Osteoblast (primary cell): ENCODE measurements at regions not wholly inside any gene's neighbourhood (a gene's known extent, or its start where the extent isn't known, plus 50 kb on each side); places are given as distances from the start of the nearest gene placed in this dataset.

Experiments used
- DNase-seq: peaks from one replicate; pipeline ENCODE4 v3.0.0; 2011; ENCODE audit warnings: low spot score, mixed read lengths; ENCODE audit not compliant: insufficient read length; ENCODE audit errors: missing footprints
- H2AFZ ChIP-seq: 2 replicates; pipeline ENCODE4 v1.6.0; 2011; ENCODE audit warnings: mild to moderate bottlenecking, low read length
- H3K27ac ChIP-seq: 2 replicates; pipeline ENCODE4 v1.5.1; 2011; ENCODE audit warnings: mild to moderate bottlenecking, low read depth, low read length, moderate library complexity
- H3K27me3 ChIP-seq: 2 replicates; pipeline ENCODE4 v1.6.0; 2012; ENCODE audit warnings: mild to moderate bottlenecking, control low read depth, inconsistent platforms, low read length, moderate library complexity; ENCODE audit not compliant: insufficient read depth
- H3K36me3 ChIP-seq: 2 replicates; pipeline ENCODE4 v1.5.1; 2011; ENCODE audit warnings: mild to moderate bottlenecking, low read length, control low read depth, moderate library complexity; ENCODE audit not compliant: insufficient read depth
- H3K4me1 ChIP-seq: 2 replicates; pipeline ENCODE4 v1.5.1; 2011; ENCODE audit warnings: mild to moderate bottlenecking, low read length, control low read depth, moderate library complexity; ENCODE audit not compliant: insufficient read depth
- H3K4me2 ChIP-seq: 2 replicates; pipeline ENCODE4 v1.6.0; 2011; ENCODE audit warnings: mild to moderate bottlenecking, low read length; ENCODE audit not compliant: insufficient read depth
- H3K4me3 ChIP-seq: fragments of 200-600 bp; sonication (generic); 3 replicates; pipeline ENCODE4 v1.5.1; 2012; ENCODE audit warnings: mild to moderate bottlenecking, low read length, inconsistent platforms; ENCODE audit not compliant: insufficient read depth
- H3K79me2 ChIP-seq: 2 replicates; pipeline ENCODE4 v1.6.0; 2012; ENCODE audit warnings: mild to moderate bottlenecking, low read length, control low read depth, inconsistent platforms; ENCODE audit not compliant: insufficient read depth
- H3K9me3 ChIP-seq: 2 replicates; pipeline ENCODE4 v1.5.1; 2011; ENCODE audit warnings: low read depth, low read length, control low read depth
- H4K20me1 ChIP-seq: 2 replicates; pipeline ENCODE4 v1.6.0; 2012; ENCODE audit warnings: mild to moderate bottlenecking, low read length, control low read depth; ENCODE audit not compliant: insufficient read depth
- CTCF ChIP-seq: IDR thresholded peaks from 2 replicates; pipeline ENCODE4 v1.5.1; 2011; ENCODE audit warnings: mild to moderate bottlenecking, low read depth, low read length, moderate library complexity; ENCODE audit errors: extremely low read depth

- Histone ChIP-seq H3K27me3 (peaks cover 36% of the 10 kb centered on the region), H3K4me1 (peaks cover 6% of the 10 kb centered on the region), H3K79me2 (no peaks in the 10 kb centered on the region), H3K4me3 (no peak overlapping the region), H3K27ac (no peak overlapping the region), H4K20me1 (no peaks in the 10 kb centered on the region), H3K4me2 (no peak overlapping the region), H3K36me3 (no peaks in the 10 kb centered on the region), H3K9me3 (no peaks in the 10 kb centered on the region), H2AFZ (no peak overlapping the region)
- no peak for TF ChIP-seq CTCF
- DNase-seq = no peak
These were observed 132.8 kb upstream of the SPACA1 start for GRCh38 chr6:87914637-87915395.

GRCh38 chr6:87913974-87914373 is 133.7 kb upstream of the SPACA1 start:
- H3K4me2 ChIP-seq = no peak overlapping the region
- TF ChIP-seq CTCF = no peak
- H3K36me3 ChIP-seq = no peaks in the 10 kb centered on the region
- no peaks in the 10 kb centered on the region for H4K20me1 ChIP-seq
- no peak for DNase-seq
- H3K27me3 ChIP-seq = peaks cover 29% of the 10 kb centered on the region
- no peak overlapping the region for H3K4me3 ChIP-seq
- H3K27ac ChIP-seq = no peak overlapping the region
- peaks cover 14% of the 10 kb centered on the region for H3K4me1 ChIP-seq
- H2AFZ ChIP-seq = no peak overlapping the region
- H3K9me3 ChIP-seq = no peaks in the 10 kb centered on the region
- H3K79me2 ChIP-seq = no peaks in the 10 kb centered on the region

GRCh38 chr6:87912102-87912501 is 135.5 kb upstream of the SPACA1 start:
- Histone ChIP-seq H3K9me3 (no peaks in the 10 kb centered on the region), H3K4me1 (peaks cover 30% of the 10 kb centered on the region), H3K4me2 (no peak overlapping the region), H3K4me3 (no peak overlapping the region), H3K27ac (no peak overlapping the region), H4K20me1 (no peaks in the 10 kb centered on the region), H3K79me2 (no peaks in the 10 kb centered on the region), H3K27me3 (peaks cover 24% of the 10 kb centered on the region), H2AFZ (no peak overlapping the region), H3K36me3 (no peaks in the 10 kb centered on the region)
- no peak for TF ChIP-seq CTCF
- no peak for DNase-seq

- H3K79me2 ChIP-seq = no peaks in the 10 kb centered on the region
- H3K27ac ChIP-seq = peak overlapping the region; percentile 80
- no peak overlapping the region for H3K4me3 ChIP-seq
- TF ChIP-seq CTCF = no peak
- no peaks in the 10 kb centered on the region for H4K20me1 ChIP-seq
- H3K36me3 ChIP-seq = no peaks in the 10 kb centered on the region
- DNase-seq = peak; percentile 58
- peak overlapping the region; percentile 46 for H3K4me2 ChIP-seq
- peaks cover 12% of the 10 kb centered on the region for H3K27me3 ChIP-seq
- H3K9me3 ChIP-seq = no peaks in the 10 kb centered on the region
- peaks cover 51% of the 10 kb centered on the region for H3K4me1 ChIP-seq
- no peak overlapping the region for H2AFZ ChIP-seq
These were observed 137.8 kb upstream of the SPACA1 start for GRCh38 chr6:87909849-87910248.
